T-helper 2 cell treated with Interferon-gamma antibody and Interleukin-4, amounts not matched to agents 5 μg/mL and 100 μg/mL, for 36 hours (primary cell): ENCODE measurements at regions not wholly inside any gene's neighbourhood (a gene's known extent, or its start where the extent isn't known, plus 50 kb on each side); places are given as distances from the start of the nearest gene placed in this dataset.
"Not testable (repeated sequence)": the region's sequence is repeated elsewhere in the genome, so short reads cannot be mapped to it uniquely, and the experiment has no call there.

Experiments used
- DNase-seq: peaks from one replicate; pipeline ENCODE4 v3.0.0; 2021; ENCODE audit warnings: low spot score
- H3K27ac Mint-ChIP-seq: one replicate; pipeline ENCODE4 v1.8.0; 2021; ENCODE audit warnings: mild to moderate bottlenecking, mixed read lengths
- H3K27me3 Mint-ChIP-seq: one replicate; pipeline ENCODE4 v1.8.0; 2021; ENCODE audit warnings: low read depth, mixed read lengths
- H3K36me3 Mint-ChIP-seq: one replicate; pipeline ENCODE4 v1.8.0; 2021; ENCODE audit warnings: low read depth, mixed read lengths
- H3K4me1 Mint-ChIP-seq: one replicate; pipeline ENCODE4 v1.8.0; 2021; ENCODE audit warnings: low read depth, mixed read lengths
- H3K4me3 Mint-ChIP-seq: one replicate; pipeline ENCODE4 v1.8.0; 2022; ENCODE audit warnings: mild to moderate bottlenecking, moderate library complexity, mixed read lengths
- H3K9me3 Mint-ChIP-seq: one replicate; pipeline ENCODE4 v1.8.0; 2021; ENCODE audit warnings: mixed read lengths

GRCh38 chr14:104262515-104263514 lies 124.4 kb downstream of the KIF26A start:
- Mint-ChIP-seq H3K4me3 (no peak overlapping the region), H3K9me3 (no peaks in the 10 kb centered on the region), H3K27me3 (peaks cover 5% of the 10 kb centered on the region), H3K27ac (no peak overlapping the region), H3K36me3 (no peaks in the 10 kb centered on the region), H3K4me1 (no peaks in the 10 kb centered on the region)
- no peak for DNase-seq

- Mint-ChIP-seq H3K4me3 (no peak overlapping the region), H3K4me1 (no peaks in the 10 kb centered on the region), H3K27ac (no peak overlapping the region), H3K9me3 (no peaks in the 10 kb centered on the region), H3K27me3 (no peaks in the 10 kb centered on the region), H3K36me3 (no peaks in the 10 kb centered on the region)
- no peak for DNase-seq
Observed at GRCh38 chr14:104263675-104264358, 125.4 kb downstream of the KIF26A start.

GRCh38 chr14:104264495-104265265 lies 126.3 kb downstream of the KIF26A start:
- H3K4me3 Mint-ChIP-seq, result no peak overlapping the region
- H3K4me1 Mint-ChIP-seq, result no peaks in the 10 kb centered on the region
- no peaks in the 10 kb centered on the region for H3K27me3 Mint-ChIP-seq
- no peak for DNase-seq
- H3K9me3 Mint-ChIP-seq, result no peaks in the 10 kb centered on the region
- H3K36me3 Mint-ChIP-seq, result no peaks in the 10 kb centered on the region
- H3K27ac Mint-ChIP-seq, result no peak overlapping the region

GRCh38 chr14:104265918-104266630 lies 127.7 kb downstream of the KIF26A start:
- H3K4me3 Mint-ChIP-seq, result no peak overlapping the region
- DNase-seq, result no peak
- no peaks in the 10 kb centered on the region for H3K9me3 Mint-ChIP-seq
- H3K36me3 Mint-ChIP-seq, result no peaks in the 10 kb centered on the region
- no peak overlapping the region for H3K27ac Mint-ChIP-seq
- no peaks in the 10 kb centered on the region for H3K4me1 Mint-ChIP-seq
- H3K27me3 Mint-ChIP-seq, result no peaks in the 10 kb centered on the region

- H3K27me3 Mint-ChIP-seq, result no peaks in the 10 kb centered on the region
- no peak overlapping the region for H3K4me3 Mint-ChIP-seq
- H3K9me3 Mint-ChIP-seq, result no peaks in the 10 kb centered on the region
- DNase-seq, result no peak
- no peak overlapping the region for H3K27ac Mint-ChIP-seq
- H3K36me3 Mint-ChIP-seq, result no peaks in the 10 kb centered on the region
- no peaks in the 10 kb centered on the region for H3K4me1 Mint-ChIP-seq
Observed at GRCh38 chr14:104266631-104267575, 128.5 kb downstream of the KIF26A start.

- Mint-ChIP-seq H3K27me3 (no peaks in the 10 kb centered on the region), H3K9me3 (no peaks in the 10 kb centered on the region), H3K36me3 (no peaks in the 10 kb centered on the region), H3K4me1 (no peaks in the 10 kb centered on the region), H3K4me3 (no peak overlapping the region), H3K27ac (no peak overlapping the region)
- no peak for DNase-seq
Observed at GRCh38 chr14:104267895-104268294, 129.5 kb downstream of the KIF26A start.

- H3K27me3 Mint-ChIP-seq, result no peaks in the 10 kb centered on the region
Observed at GRCh38 chr14:104268295-104268694, 129.9 kb downstream of the KIF26A start.

GRCh38 chr14:104268725-104269436 lies 130.5 kb downstream of the KIF26A start:
- no peaks in the 10 kb centered on the region for H3K4me1 Mint-ChIP-seq
- H3K27me3 Mint-ChIP-seq, result no peaks in the 10 kb centered on the region
- H3K36me3 Mint-ChIP-seq, result no peaks in the 10 kb centered on the region
- H3K27ac Mint-ChIP-seq, result no peak overlapping the region
- H3K9me3 Mint-ChIP-seq, result no peaks in the 10 kb centered on the region
- H3K4me3 Mint-ChIP-seq, result no peak overlapping the region
- no peak for DNase-seq

More at GRCh38 chr14:104268295-104268694, 129.9 kb downstream of the KIF26A start:
- H3K4me1 Mint-ChIP-seq, result no peaks in the 10 kb centered on the region
- H3K4me3 Mint-ChIP-seq, result no peak overlapping the region
- DNase-seq, result no peak
- H3K27ac Mint-ChIP-seq, result no peak overlapping the region
- H3K9me3 Mint-ChIP-seq, result no peaks in the 10 kb centered on the region
- no peaks in the 10 kb centered on the region for H3K36me3 Mint-ChIP-seq

GRCh38 chr14:104269511-104270241 lies 131.3 kb downstream of the KIF26A start:
- not testable (repeated sequence) for H3K4me3 Mint-ChIP-seq, DNase-seq, H3K9me3 Mint-ChIP-seq, H3K27me3 Mint-ChIP-seq, H3K4me1 Mint-ChIP-seq, H3K27ac Mint-ChIP-seq, H3K36me3 Mint-ChIP-seq

GRCh38 chr14:104271391-104271790 lies 133.0 kb downstream of the KIF26A start:
- H3K9me3 Mint-ChIP-seq, result no peaks in the 10 kb centered on the region
- H3K36me3 Mint-ChIP-seq, result no peaks in the 10 kb centered on the region
- no peak for DNase-seq
- no peaks in the 10 kb centered on the region for H3K4me1 Mint-ChIP-seq
- no peak overlapping the region for H3K4me3 Mint-ChIP-seq
- H3K27me3 Mint-ChIP-seq, result no peaks in the 10 kb centered on the region
- no peak overlapping the region for H3K27ac Mint-ChIP-seq

- Mint-ChIP-seq H3K27me3 (no peaks in the 10 kb centered on the region), H3K4me3 (no peak overlapping the region), H3K9me3 (no peaks in the 10 kb centered on the region), H3K4me1 (no peaks in the 10 kb centered on the region), H3K27ac (no peak overlapping the region), H3K36me3 (no peaks in the 10 kb centered on the region)
- DNase-seq, result no peak
Observed at GRCh38 chr14:104274806-104275205, 136.4 kb downstream of the KIF26A start.
